ENCODE measurements at regions not wholly inside any gene's neighbourhood (a gene's known extent, or its start where the extent isn't known, plus 50 kb on each side); places are given as distances from the start of the nearest gene placed in this dataset.

DNA sequence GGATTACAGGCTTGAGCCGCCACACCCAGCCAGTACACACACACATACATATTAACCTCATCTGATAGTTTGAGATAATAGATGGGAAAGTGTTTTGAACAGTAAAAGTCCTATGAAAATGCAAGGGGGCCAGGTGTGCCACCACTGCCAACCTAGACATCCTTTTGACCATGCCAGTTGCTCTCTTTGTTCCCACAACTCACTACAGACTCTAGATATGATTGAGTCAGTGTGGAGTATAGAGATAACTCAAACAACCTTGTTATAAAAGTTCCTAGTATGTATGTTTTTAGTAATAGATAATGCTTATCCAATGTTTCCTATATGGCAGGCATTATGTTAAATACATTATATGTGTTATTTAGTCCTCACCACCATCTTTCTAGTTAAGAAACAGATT is 72.7 kb upstream of the JAK1 start:
- no peak for TF ChIP-seq CTCF (IDR thresholded peaks at IDR 0.05)
- TF ChIP-seq POLR2AphosphoS5 (IDR thresholded peaks at IDR 0.05) = no peak
- no peak for TF ChIP-seq POLR2A (IDR thresholded peaks at IDR 0.05)
- no peak for TF ChIP-seq EP300 (IDR thresholded peaks at IDR 0.05)

All from sigmoid colon (tissue), 4 donors.